ENCODE measurements at regions not wholly inside any gene's neighbourhood (a gene's known extent, or its start where the extent isn't known, plus 50 kb on each side); places are given as distances from the start of the nearest gene placed in this dataset.

- H3K36me3 ChIP-seq = no peaks in the 10 kb centered on the region
- DNase-seq = no peak
- TF ChIP-seq, protein P1, sequence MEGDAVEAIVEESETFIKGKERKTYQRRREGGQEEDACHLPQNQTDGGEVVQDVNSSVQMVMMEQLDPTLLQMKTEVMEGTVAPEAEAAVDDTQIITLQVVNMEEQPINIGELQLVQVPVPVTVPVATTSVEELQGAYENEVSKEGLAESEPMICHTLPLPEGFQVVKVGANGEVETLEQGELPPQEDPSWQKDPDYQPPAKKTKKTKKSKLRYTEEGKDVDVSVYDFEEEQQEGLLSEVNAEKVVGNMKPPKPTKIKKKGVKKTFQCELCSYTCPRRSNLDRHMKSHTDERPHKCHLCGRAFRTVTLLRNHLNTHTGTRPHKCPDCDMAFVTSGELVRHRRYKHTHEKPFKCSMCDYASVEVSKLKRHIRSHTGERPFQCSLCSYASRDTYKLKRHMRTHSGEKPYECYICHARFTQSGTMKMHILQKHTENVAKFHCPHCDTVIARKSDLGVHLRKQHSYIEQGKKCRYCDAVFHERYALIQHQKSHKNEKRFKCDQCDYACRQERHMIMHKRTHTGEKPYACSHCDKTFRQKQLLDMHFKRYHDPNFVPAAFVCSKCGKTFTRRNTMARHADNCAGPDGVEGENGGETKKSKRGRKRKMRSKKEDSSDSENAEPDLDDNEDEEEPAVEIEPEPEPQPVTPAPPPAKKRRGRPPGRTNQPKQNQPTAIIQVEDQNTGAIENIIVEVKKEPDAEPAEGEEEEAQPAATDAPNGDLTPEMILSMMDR (IDR thresholded peaks at IDR 0.05) = no peak
- TF ChIP-seq POLR2A (IDR thresholded peaks at IDR 0.05) = no peak
- H3K9me3 ChIP-seq = no peaks in the 10 kb centered on the region
- no peaks in the 10 kb centered on the region for H3K27me3 ChIP-seq
- no peak overlapping the region for H3K27ac ChIP-seq
- no peaks in the 10 kb centered on the region for H3K4me1 ChIP-seq
- intact Hi-C loops (cut with DNase I; ENCODE audit: low total_unique reads) = no loop called here
- no peak overlapping the region for H3K4me3 ChIP-seq
Observed at GRCh38 chr1:50261951-50262350, 153.2 kb downstream of the ELAVL4 start.

GRCh38 chr1:50257940-50258685 lies 149.4 kb downstream of the ELAVL4 start:
- H3K27ac ChIP-seq = no peak overlapping the region
- H3K9me3 ChIP-seq = no peaks in the 10 kb centered on the region
- no peaks in the 10 kb centered on the region for H3K27me3 ChIP-seq
- intact Hi-C loops (cut with DNase I; ENCODE audit: low total_unique reads) = no loop called here
- TF ChIP-seq, protein P1 (IDR thresholded peaks at IDR 0.05) = no peak
- TF ChIP-seq POLR2A (IDR thresholded peaks at IDR 0.05) = no peak
- DNase-seq = no peak
- H3K36me3 ChIP-seq = no peaks in the 10 kb centered on the region
- no peaks in the 10 kb centered on the region for H3K4me1 ChIP-seq
- no peak overlapping the region for H3K4me3 ChIP-seq

DNA sequence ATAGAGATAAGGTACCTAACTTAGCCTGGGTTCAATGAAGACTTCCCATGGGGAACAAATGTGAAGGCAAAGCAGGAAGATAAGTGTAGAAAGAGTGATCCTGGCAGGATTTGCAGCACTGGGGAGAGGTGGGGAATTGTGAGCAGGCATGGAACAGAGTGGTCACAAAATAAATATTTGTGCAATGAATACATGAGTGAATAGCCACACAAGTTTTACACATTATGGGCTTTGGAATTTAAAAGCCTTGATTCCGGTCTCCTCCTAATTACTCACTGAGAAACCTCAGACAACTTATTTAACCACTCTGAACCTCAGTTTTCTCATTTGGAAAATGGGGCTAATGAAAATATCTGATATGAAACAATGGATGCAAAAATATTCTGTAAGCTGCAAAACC lies 148.3 kb downstream of the ELAVL4 start:
- H3K36me3 ChIP-seq = no peaks in the 10 kb centered on the region
- no peak for DNase-seq
- H3K9me3 ChIP-seq = no peaks in the 10 kb centered on the region
- no peaks in the 10 kb centered on the region for H3K4me1 ChIP-seq
- H3K27me3 ChIP-seq = no peaks in the 10 kb centered on the region
- intact Hi-C loops (cut with DNase I; ENCODE audit: low total_unique reads) = no loop called here
- no peak overlapping the region for H3K4me3 ChIP-seq
- no peak overlapping the region for H3K27ac ChIP-seq
- TF ChIP-seq POLR2A (IDR thresholded peaks at IDR 0.05) = no peak
- TF ChIP-seq, protein P1 (IDR thresholded peaks at IDR 0.05) = no peak
